GM12873 (cell line): ENCODE measurements at regions not wholly inside any gene's neighbourhood (a gene's known extent, or its start where the extent isn't known, plus 50 kb on each side); places are given as distances from the start of the nearest gene placed in this dataset.
A peak's percentile ranks its signal among the peaks of the same experiment; 100 is the strongest.

Source experiments
- CTCF ChIP-seq: IDR thresholded peaks from 2 replicates; pipeline ENCODE4 v1.5.1; 2012; ENCODE audit warnings: low read depth, mild to moderate bottlenecking, moderate library complexity, low read length, control low read depth; ENCODE audit not compliant: insufficient read depth; ENCODE audit errors: missing control alignments

- TF ChIP-seq CTCF = no peak
Observed at GRCh38 chr15:101590785-101591184, 61.4 kb downstream of the TM2D3 start.

GRCh38 chr15:101583284-101583683, 68.9 kb downstream of the TM2D3 start:
- no peak for TF ChIP-seq CTCF

GRCh38 chr15:101580431-101580830, 71.8 kb downstream of the TM2D3 start:
- no peak for TF ChIP-seq CTCF

GRCh38 chr15:101579631-101580163, 72.5 kb downstream of the TM2D3 start:
- TF ChIP-seq CTCF = no peak

- peak; percentile 41 for TF ChIP-seq CTCF
Observed at GRCh38 chr15:101578443-101578894, 73.7 kb downstream of the TM2D3 start.

GRCh38 chr15:101573951-101574350, 78.2 kb downstream of the TM2D3 start:
- no peak for TF ChIP-seq CTCF

- TF ChIP-seq CTCF = no peak
Observed at GRCh38 chr15:101570241-101570640, 80.7 kb upstream of the PCSK6 start.
